ENCODE measurements at regions not wholly inside any gene's neighbourhood (a gene's known extent, or its start where the extent isn't known, plus 50 kb on each side); places are given as distances from the start of the nearest gene placed in this dataset.

DNA sequence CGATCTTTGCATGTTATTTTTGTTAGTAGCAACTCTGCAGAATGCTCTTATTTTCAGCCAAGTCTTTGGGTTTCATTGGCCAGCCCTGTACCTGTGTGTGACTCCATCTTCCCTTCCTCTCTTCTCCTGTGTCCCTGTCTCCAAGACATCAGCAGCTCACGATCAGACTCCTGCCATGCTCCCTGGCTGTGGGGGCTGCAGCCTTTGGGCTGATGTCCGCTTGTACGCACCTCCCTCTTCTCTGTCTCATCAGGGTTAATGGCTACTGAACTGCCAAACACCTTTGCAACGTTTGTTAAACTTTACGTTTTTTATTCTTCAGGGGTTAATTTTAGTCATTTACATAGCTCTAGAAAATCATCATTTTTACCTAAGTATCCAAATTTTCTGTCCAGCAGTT is 103.5 kb upstream of the RET start:
- Histone ChIP-seq H3K4me3 (ENCODE audit: low read length in 2 of 2) (no peak overlapping the region), H3K9ac (ENCODE audit: low read length in 2 of 2) (no peak overlapping the region), H3K36me3 (ENCODE audit: control insufficient read depth in 2 of 2, insufficient read depth in 2 of 2, low read length in 2 of 2) (no peaks in the 10 kb centered on the region), H3K9me3 (ENCODE audit: control insufficient read depth in 2 of 2, low read length in 2 of 2) (no peaks in the 10 kb centered on the region), H3K27me3 (ENCODE audit: control insufficient read depth in 1 of 2, insufficient read depth in 2 of 2, low read length in 2 of 2) (no peaks in the 10 kb centered on the region), H3K27ac (ENCODE audit: low read length) (no peak overlapping the region), H3K4me1 (ENCODE audit: control insufficient read depth, insufficient read depth, low read length) (no peaks in the 10 kb centered on the region)

DNA sequence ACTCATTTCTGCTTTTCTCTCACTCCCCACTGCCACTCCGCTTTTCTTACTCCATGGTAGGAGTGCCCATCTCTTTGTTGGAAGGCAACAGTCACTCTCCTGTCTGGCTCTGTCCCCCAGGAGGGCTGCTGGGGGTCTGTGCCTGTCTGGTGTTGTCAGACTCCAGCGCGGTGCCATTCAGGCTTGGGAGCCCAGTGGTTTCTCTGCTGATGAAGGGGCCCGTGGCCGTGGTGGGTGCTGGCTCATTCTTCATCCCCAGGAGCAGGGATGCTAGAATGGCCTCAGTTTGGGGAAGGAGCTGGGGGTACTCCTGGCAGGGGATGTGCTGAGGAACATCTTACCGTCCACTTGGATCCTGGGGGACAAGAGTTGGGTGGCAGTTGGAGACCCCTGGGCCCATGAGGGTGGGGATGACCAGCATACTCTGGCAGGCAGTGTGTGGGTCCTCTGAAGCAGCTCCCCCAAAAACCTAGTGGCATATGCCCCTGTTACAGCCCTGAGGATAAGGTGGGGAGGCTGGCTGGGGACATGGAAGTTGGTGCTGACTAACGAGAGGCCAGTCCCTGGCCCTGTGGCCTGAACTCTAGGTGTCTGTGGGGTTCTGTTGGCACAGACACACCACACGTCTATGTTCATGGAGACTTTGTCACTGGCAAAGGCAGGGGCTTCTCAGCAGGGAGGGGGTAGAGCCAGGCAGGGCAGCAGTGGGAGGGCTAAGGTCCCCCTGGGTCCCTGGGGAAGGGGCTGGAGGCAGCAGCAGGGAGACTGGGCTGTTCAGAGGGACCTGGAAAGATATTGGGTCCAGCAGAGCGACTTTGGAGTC is 102.8 kb upstream of the RET start:
- Histone ChIP-seq H3K9me3 (ENCODE audit: control insufficient read depth in 2 of 2, low read length in 2 of 2) (no peaks in the 10 kb centered on the region), H3K36me3 (ENCODE audit: control insufficient read depth in 2 of 2, insufficient read depth in 2 of 2, low read length in 2 of 2) (no peaks in the 10 kb centered on the region), H3K27ac (ENCODE audit: low read length) (no peak overlapping the region), H3K4me3 (ENCODE audit: low read length in 2 of 2) (no peak overlapping the region), H3K27me3 (ENCODE audit: control insufficient read depth in 1 of 2, insufficient read depth in 2 of 2, low read length in 2 of 2) (no peaks in the 10 kb centered on the region), H3K4me1 (ENCODE audit: control insufficient read depth, insufficient read depth, low read length) (no peaks in the 10 kb centered on the region), H3K9ac (ENCODE audit: low read length in 2 of 2) (no peak overlapping the region)

DNA sequence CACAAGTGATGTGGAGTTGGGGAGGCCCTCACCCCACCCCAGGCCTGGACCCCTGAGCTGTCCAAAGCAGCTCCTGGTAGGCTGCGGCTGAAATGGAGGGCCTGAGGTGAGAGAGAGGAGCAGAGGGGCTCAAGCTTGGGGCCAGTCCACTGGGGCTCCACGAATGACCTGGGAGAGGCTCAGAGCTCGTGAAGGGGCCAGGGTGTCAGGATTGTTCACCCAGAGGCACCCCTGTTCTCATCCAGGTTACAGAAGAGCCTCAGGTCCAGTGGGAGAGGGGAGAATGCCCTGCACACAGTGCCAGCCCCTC is 102.2 kb upstream of the RET start:
- no peaks in the 10 kb centered on the region for H3K27me3 ChIP-seq (ENCODE audit: control insufficient read depth in 1 of 2, insufficient read depth in 2 of 2, low read length in 2 of 2)
- no peaks in the 10 kb centered on the region for H3K9me3 ChIP-seq (ENCODE audit: control insufficient read depth in 2 of 2, low read length in 2 of 2)
- H3K27ac ChIP-seq (ENCODE audit: low read length): no peak overlapping the region
- no peaks in the 10 kb centered on the region for H3K36me3 ChIP-seq (ENCODE audit: control insufficient read depth in 2 of 2, insufficient read depth in 2 of 2, low read length in 2 of 2)
- H3K9ac ChIP-seq (ENCODE audit: low read length in 2 of 2): no peak overlapping the region
- H3K4me3 ChIP-seq (ENCODE audit: low read length in 2 of 2): no peak overlapping the region
- no peaks in the 10 kb centered on the region for H3K4me1 ChIP-seq (ENCODE audit: control insufficient read depth, insufficient read depth, low read length)

DNA sequence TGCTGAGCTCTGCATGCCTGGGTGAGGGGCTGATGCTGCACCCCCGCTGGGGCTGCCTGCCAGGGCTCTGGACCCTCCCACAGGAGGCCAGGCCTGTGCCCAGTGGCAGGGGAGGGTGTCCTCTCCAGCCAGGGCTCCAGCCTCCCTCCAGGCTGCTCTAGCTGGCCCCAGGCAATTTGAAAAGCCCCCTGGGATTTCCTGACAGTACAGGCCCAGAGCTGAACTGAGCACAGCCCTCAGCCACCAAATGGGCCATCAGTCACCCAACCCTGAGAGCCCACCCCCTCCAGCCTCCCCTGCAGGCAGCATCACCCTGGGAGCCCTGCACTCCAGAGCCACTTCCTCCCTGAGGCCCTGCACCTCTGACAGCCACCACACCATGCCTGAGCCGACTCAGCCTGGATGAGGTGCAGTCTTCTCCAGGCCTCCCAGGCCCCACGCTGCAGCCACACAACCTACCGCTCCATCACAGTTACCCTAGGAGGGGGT is 101.8 kb upstream of the RET start:
- Histone ChIP-seq H3K4me1 (ENCODE audit: control insufficient read depth, insufficient read depth, low read length) (no peaks in the 10 kb centered on the region), H3K36me3 (ENCODE audit: control insufficient read depth in 2 of 2, insufficient read depth in 2 of 2, low read length in 2 of 2) (no peaks in the 10 kb centered on the region), H3K4me3 (ENCODE audit: low read length in 2 of 2) (no peak overlapping the region), H3K27me3 (ENCODE audit: control insufficient read depth in 1 of 2, insufficient read depth in 2 of 2, low read length in 2 of 2) (no peaks in the 10 kb centered on the region), H3K9me3 (ENCODE audit: control insufficient read depth in 2 of 2, low read length in 2 of 2) (no peaks in the 10 kb centered on the region), H3K9ac (ENCODE audit: low read length in 2 of 2) (no peak overlapping the region), H3K27ac (ENCODE audit: low read length) (no peak overlapping the region)

DNA sequence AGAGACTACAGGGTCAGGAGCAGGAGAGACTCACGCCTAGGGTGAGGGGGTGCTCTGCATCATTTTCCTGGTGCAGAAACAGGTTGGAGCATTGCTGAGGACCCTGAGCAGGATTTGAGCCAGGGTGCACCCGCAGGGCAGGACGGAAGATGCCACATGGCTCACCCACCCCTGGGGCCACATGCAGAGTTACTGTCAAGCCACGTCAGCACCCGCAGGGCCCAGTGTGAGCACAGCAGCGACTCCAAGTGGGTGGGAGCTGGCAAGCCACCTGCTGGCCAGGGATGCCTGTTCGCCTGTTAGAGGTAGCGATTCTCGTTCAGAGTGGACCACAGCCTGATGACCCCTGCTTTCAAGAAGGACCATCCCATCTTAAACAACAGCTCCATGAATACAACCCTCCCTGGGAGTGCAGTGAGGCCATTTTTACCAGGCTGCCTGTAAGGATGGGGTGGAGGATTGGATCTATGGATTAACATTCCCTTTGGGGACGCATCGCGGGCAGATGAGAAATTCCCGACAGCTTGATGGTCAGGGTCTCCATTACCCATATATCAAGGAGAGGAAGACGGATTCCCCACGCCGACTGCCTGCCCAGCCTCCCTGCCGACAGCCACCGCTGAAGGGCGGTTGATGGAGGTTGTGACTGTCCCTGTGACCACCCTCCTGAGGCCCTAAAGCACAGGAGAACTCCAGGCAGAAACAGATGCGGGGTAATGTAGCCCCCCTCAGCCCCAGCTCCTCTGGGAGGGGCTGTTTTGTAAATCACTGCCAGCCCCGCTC is 101.1 kb upstream of the RET start:
- no peaks in the 10 kb centered on the region for H3K4me1 ChIP-seq (ENCODE audit: control insufficient read depth, insufficient read depth, low read length)
- H3K27ac ChIP-seq (ENCODE audit: low read length): no peak overlapping the region
- no peak overlapping the region for H3K9ac ChIP-seq (ENCODE audit: low read length in 2 of 2)
- no peaks in the 10 kb centered on the region for H3K9me3 ChIP-seq (ENCODE audit: control insufficient read depth in 2 of 2, low read length in 2 of 2)
- H3K27me3 ChIP-seq (ENCODE audit: control insufficient read depth in 1 of 2, insufficient read depth in 2 of 2, low read length in 2 of 2): no peaks in the 10 kb centered on the region
- H3K36me3 ChIP-seq (ENCODE audit: control insufficient read depth in 2 of 2, insufficient read depth in 2 of 2, low read length in 2 of 2): no peaks in the 10 kb centered on the region
- H3K4me3 ChIP-seq (ENCODE audit: low read length in 2 of 2): no peak overlapping the region

DNA sequence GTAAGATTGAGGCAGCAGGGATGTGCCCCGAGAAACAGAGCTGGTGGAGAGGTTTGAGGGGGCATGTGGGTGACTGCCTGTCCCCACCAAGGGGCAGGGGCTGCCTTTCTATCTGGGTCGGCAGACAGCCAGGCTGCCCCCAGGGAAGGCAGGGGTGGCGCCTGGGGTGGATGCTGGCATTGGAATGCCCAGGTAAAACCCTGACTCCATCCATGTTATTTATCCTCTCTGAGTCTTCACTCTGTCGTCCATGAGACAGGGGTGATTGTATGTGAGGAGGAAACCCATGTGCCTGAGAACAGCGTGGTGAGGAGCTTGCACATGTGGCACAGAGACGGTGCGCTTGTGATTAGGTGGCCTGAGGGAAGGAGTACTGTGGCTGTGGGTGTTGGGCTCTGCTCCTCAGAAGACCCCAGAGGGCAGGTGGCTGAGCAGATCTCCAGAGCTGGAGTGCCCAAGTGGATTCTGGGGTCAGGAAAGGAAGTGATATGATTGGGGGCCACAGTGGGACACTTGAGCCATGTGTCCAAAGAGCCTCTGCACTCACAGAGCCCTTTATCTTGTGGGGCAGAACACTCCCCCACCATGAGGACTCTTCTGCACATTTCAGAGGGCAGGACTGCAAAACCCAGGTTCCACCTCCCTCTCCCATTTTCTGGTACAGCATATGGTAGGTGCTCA is 100.4 kb upstream of the RET start:
- Histone ChIP-seq H3K36me3 (ENCODE audit: control insufficient read depth in 2 of 2, insufficient read depth in 2 of 2, low read length in 2 of 2) (no peaks in the 10 kb centered on the region), H3K4me3 (ENCODE audit: low read length in 2 of 2) (no peak overlapping the region), H3K9ac (ENCODE audit: low read length in 2 of 2) (no peak overlapping the region), H3K27me3 (ENCODE audit: control insufficient read depth in 1 of 2, insufficient read depth in 2 of 2, low read length in 2 of 2) (no peaks in the 10 kb centered on the region), H3K27ac (ENCODE audit: low read length) (no peak overlapping the region), H3K4me1 (ENCODE audit: control insufficient read depth, insufficient read depth, low read length) (no peaks in the 10 kb centered on the region), H3K9me3 (ENCODE audit: control insufficient read depth in 2 of 2, low read length in 2 of 2) (no peaks in the 10 kb centered on the region)

DNA sequence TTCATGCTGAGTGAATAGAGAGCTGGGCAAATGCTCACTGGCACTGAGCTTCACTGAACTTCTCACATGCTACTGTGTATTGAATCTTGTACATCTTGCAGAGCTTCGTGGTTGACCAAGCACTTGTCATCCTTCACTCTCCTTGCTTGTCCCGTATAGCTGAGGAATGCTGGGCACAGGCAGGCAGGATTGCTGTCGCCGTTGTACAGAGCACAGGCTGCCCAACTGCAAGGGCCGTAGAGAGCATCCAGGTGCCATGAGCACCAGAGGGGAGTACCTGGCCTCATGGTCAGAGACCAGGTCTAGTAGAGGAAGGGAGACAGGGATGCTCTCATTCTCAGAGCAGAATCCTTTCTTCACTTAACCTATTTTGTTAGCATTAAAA is 99.8 kb upstream of the RET start:
- Histone ChIP-seq H3K9ac (ENCODE audit: low read length in 2 of 2) (no peak overlapping the region), H3K4me1 (ENCODE audit: control insufficient read depth, insufficient read depth, low read length) (no peaks in the 10 kb centered on the region), H3K4me3 (ENCODE audit: low read length in 2 of 2) (no peak overlapping the region), H3K9me3 (ENCODE audit: control insufficient read depth in 2 of 2, low read length in 2 of 2) (no peaks in the 10 kb centered on the region), H3K36me3 (ENCODE audit: control insufficient read depth in 2 of 2, insufficient read depth in 2 of 2, low read length in 2 of 2) (no peaks in the 10 kb centered on the region), H3K27ac (ENCODE audit: low read length) (no peak overlapping the region), H3K27me3 (ENCODE audit: control insufficient read depth in 1 of 2, insufficient read depth in 2 of 2, low read length in 2 of 2) (no peaks in the 10 kb centered on the region)

DNA sequence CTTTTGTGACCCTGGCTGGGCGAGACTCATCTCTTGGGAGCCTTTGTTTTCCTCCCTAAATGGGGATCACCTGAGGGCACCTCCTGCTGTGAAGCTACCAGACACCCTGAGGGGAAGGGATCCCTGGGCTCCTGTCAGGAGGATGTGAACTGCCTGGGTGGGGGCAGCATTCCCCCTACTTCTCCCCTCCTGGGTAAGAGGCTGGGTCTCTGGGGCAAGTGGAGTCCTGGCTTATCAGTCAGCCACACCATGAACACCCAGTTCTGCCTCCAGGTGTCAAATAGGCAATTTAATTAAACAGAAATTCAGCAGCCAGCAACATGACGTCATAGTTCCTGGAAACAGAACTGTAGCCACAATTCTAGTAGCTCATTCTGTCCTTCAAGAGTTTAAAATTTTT is 97.7 kb upstream of the RET start:
- no peaks in the 10 kb centered on the region for H3K9me3 ChIP-seq (ENCODE audit: control insufficient read depth in 2 of 2, low read length in 2 of 2)
- no peak overlapping the region for H3K4me3 ChIP-seq (ENCODE audit: low read length in 2 of 2)
- no peaks in the 10 kb centered on the region for H3K27me3 ChIP-seq (ENCODE audit: control insufficient read depth in 1 of 2, insufficient read depth in 2 of 2, low read length in 2 of 2)
- no peaks in the 10 kb centered on the region for H3K36me3 ChIP-seq (ENCODE audit: control insufficient read depth in 2 of 2, insufficient read depth in 2 of 2, low read length in 2 of 2)
- H3K4me1 ChIP-seq (ENCODE audit: control insufficient read depth, insufficient read depth, low read length): no peaks in the 10 kb centered on the region
- H3K27ac ChIP-seq (ENCODE audit: low read length): no peak overlapping the region
- H3K9ac ChIP-seq (ENCODE audit: low read length in 2 of 2): no peak overlapping the region

DNA sequence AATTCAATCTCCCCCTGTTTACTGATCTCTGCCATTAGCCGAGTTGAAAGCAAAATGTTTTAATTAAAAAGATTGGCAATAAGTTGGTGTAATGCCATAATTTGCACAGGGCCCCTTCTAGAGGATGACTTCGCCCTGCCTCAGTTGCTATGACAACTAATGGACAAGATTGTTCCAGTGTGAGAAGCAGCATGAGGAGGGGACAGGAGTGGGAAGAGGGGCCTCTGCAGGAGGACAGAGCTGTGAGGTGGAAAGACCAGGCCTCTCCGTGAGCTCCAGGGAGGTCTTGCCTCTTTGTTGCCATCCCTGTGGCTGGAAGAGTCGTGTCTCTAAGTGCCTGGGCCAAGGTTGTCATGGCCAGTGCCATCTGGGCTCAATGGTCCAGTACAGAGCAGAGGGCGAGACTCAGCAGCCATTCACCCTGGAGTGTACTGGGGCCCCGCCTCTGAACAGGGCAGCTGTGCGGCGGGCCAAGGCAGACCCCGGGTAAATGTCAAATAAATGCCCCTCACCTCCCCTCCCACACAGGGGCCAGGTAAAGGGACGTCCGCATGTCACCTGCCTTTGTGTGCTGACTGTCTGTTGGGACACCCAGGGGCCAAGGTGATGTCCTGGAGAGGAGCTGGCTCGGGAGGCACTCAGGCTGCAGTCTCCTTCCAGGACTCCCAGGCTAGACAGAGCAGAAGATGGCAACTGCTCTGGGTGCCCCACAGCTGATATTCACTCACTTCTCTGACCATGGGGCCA is 97.0 kb upstream of the RET start:
- no peaks in the 10 kb centered on the region for H3K36me3 ChIP-seq (ENCODE audit: control insufficient read depth in 2 of 2, insufficient read depth in 2 of 2, low read length in 2 of 2)

DNA sequence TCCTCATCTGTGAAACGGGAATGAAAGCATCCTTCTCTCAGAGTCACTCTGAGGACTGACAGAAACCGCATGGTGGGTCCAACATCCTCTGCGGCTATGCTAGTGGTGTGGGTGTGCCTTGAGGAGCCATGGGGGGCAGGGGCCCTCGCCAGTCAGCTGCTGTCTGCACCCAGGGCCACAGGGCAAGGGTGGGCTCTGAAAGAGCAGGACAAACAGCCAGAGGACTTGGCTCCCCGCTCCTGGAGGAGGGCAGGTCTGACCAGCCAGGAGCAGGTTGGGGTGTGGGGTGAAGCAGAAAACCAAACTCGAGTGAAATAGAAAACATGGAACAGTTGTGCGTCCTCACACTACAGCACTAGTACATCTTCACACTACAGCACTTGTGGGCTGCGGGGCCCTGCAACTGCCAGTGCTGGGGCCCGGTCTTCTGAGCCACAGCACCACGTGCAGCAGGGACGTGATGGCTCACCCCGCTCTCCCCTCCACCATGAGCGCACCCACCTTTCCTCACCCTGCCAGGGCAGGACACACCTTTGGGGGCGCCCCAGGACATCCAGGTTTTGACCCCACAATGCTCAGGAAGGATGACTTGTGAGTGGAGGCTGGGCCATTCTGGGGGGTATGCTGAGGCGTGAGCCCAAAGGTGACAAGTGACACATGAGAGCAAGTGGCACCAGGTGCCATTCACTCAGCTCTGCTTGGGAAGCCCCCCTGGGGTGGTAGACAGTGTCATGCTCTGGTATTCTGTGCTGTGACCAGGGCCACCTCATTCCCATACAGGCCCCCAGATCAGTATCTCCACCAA is 96.1 kb upstream of the RET start:
- Histone ChIP-seq H3K27ac (ENCODE audit: low read length) (no peak overlapping the region), H3K36me3 (ENCODE audit: control insufficient read depth in 2 of 2, insufficient read depth in 2 of 2, low read length in 2 of 2) (no peaks in the 10 kb centered on the region), H3K9ac (ENCODE audit: low read length in 2 of 2) (no peak overlapping the region), H3K4me3 (ENCODE audit: low read length in 2 of 2) (no peak overlapping the region), H3K4me1 (ENCODE audit: control insufficient read depth, insufficient read depth, low read length) (no peaks in the 10 kb centered on the region), H3K9me3 (ENCODE audit: control insufficient read depth in 2 of 2, low read length in 2 of 2) (no peaks in the 10 kb centered on the region), H3K27me3 (ENCODE audit: control insufficient read depth in 1 of 2, insufficient read depth in 2 of 2, low read length in 2 of 2) (no peaks in the 10 kb centered on the region)

More for the DNA sequence above, 97.0 kb upstream of the RET start:
- no peaks in the 10 kb centered on the region for H3K9me3 ChIP-seq (ENCODE audit: control insufficient read depth in 2 of 2, low read length in 2 of 2)
- H3K27ac ChIP-seq (ENCODE audit: low read length): no peak overlapping the region
- no peaks in the 10 kb centered on the region for H3K4me1 ChIP-seq (ENCODE audit: control insufficient read depth, insufficient read depth, low read length)
- no peaks in the 10 kb centered on the region for H3K27me3 ChIP-seq (ENCODE audit: control insufficient read depth in 1 of 2, insufficient read depth in 2 of 2, low read length in 2 of 2)
- H3K4me3 ChIP-seq (ENCODE audit: low read length in 2 of 2): no peak overlapping the region
- H3K9ac ChIP-seq (ENCODE audit: low read length in 2 of 2): no peak overlapping the region

All from stomach smooth muscle (tissue), 2 donors.